CD14-positive monocyte (primary cell): ENCODE measurements at regions not wholly inside any gene's neighbourhood (a gene's known extent, or its start where the extent isn't known, plus 50 kb on each side); places are given as distances from the start of the nearest gene placed in this dataset.
A peak's percentile ranks its signal among the peaks of the same experiment; 100 is the strongest.

Experiments
- DNase-seq, 3 donors: peaks; one replicate each; pipeline ENCODE4 v3.0.0-alpha.2; 2011 to 2022
- H2AFZ ChIP-seq: 2 replicates; pipeline ENCODE4 v1.6.0; 2012; ENCODE audit warnings: mild to moderate bottlenecking, low read depth, low read length, inconsistent platforms; ENCODE audit not compliant: insufficient read depth, poor library complexity, severe bottlenecking
- H3K27ac ChIP-seq, 2 donors: 1 replicate in 1 of 2; 2 replicates in 1 of 2; pipeline ENCODE4 v1.5.1; 2012 to 2013; ENCODE audit warnings: low read length in 2 of 2, control low read depth in 1 of 2, inconsistent platforms in 1 of 2, low read depth in 1 of 2, mild to moderate bottlenecking in 1 of 2
- H3K27me3 ChIP-seq, 2 donors: one replicate each; pipeline versions ENCODE4 v1.6.0 to v1.6.1; 2011 to 2013; ENCODE audit warnings: low read length in 2 of 2; ENCODE audit not compliant: control insufficient read depth in 2 of 2, insufficient read depth in 2 of 2
- H3K36me3 ChIP-seq, 2 donors: replicated peaks in 1 of 2; 1 replicate in 1 of 2; 2 replicates in 1 of 2; pipeline versions ENCODE4 v1.5.1 to v1.6.1; 2012 to 2013; ENCODE audit warnings: low read length in 2 of 2, control low read depth in 1 of 2, inconsistent platforms in 1 of 2, mild to moderate bottlenecking in 1 of 2; ENCODE audit not compliant: insufficient read depth in 2 of 2, control insufficient read depth in 1 of 2
- H3K4me1 ChIP-seq, 2 donors: 1 replicate in 1 of 2; 2 replicates in 1 of 2; pipeline versions ENCODE4 v1.5.1 to v1.6.1; 2012 to 2013; ENCODE audit warnings: low read length in 2 of 2, control low read depth in 1 of 2, inconsistent platforms in 1 of 2, mild to moderate bottlenecking in 1 of 2, moderate library complexity in 1 of 2; ENCODE audit not compliant: insufficient read depth in 2 of 2, control insufficient read depth in 1 of 2
- H3K4me2 ChIP-seq: replicated peaks from 2 replicates; pipeline ENCODE3; 2012; ENCODE audit warnings: low read length, moderate library complexity, mild to moderate bottlenecking; ENCODE audit not compliant: poor library complexity, severe bottlenecking; ENCODE audit errors: extremely low read depth
- H3K4me3 ChIP-seq, 3 experiments: fragments of 200-600 bp in 1 of 3; sonication (generic) in 1 of 3; replicated peaks in 1 of 3; 1 replicate in 2 of 3; 2 replicates in 1 of 3; pipeline ENCODE4 v1.5.1; 2011 to 2013; ENCODE audit warnings: low read length in 3 of 3, mild to moderate bottlenecking in 3 of 3, control low read depth in 2 of 3, low read depth in 2 of 3, inconsistent platforms in 1 of 3, moderate library complexity in 1 of 3
- H3K79me2 ChIP-seq: 2 replicates; pipeline ENCODE4 v1.6.0; 2012; ENCODE audit warnings: mild to moderate bottlenecking, control low read depth, inconsistent platforms, low read length, moderate library complexity; ENCODE audit not compliant: insufficient read depth
- H3K9ac ChIP-seq: 2 replicates; pipeline ENCODE4 v1.6.0; 2017; ENCODE audit warnings: low read length, mild to moderate bottlenecking; ENCODE audit not compliant: insufficient read depth, poor library complexity, severe bottlenecking
- H3K9me3 ChIP-seq, 2 donors: replicated peaks in 1 of 2; 1 replicate in 1 of 2; 2 replicates in 1 of 2; pipeline versions ENCODE4 v1.5.1 to v1.6.1; 2012 to 2013; ENCODE audit warnings: low read length in 2 of 2, control low read depth in 1 of 2; ENCODE audit not compliant: control insufficient read depth in 1 of 2, insufficient read depth in 1 of 2
- H4K20me1 ChIP-seq: 2 replicates; pipeline ENCODE4 v1.6.0; 2012; ENCODE audit warnings: mild to moderate bottlenecking, low read length, control low read depth, moderate library complexity; ENCODE audit not compliant: insufficient read depth
- H3K27ac Mint-ChIP-seq, 7 donors: one replicate each; pipeline ENCODE4 v1.8.0; 2020; ENCODE audit warnings: mild to moderate bottlenecking in 7 of 7, mixed read lengths in 7 of 7, moderate library complexity in 6 of 7, inconsistent platforms in 2 of 7
- H3K27me3 Mint-ChIP-seq, 3 donors: one replicate each; pipeline ENCODE4 v1.8.0; 2021 to 2022; ENCODE audit warnings: low read depth in 3 of 3, mild to moderate bottlenecking in 3 of 3, mixed read lengths in 3 of 3, moderate library complexity in 3 of 3, inconsistent platforms in 1 of 3
- H3K36me3 Mint-ChIP-seq, 2 donors: one replicate each; pipeline ENCODE4 v1.8.0; 2020; ENCODE audit warnings: mixed read lengths in 2 of 2, inconsistent platforms in 1 of 2, mild to moderate bottlenecking in 1 of 2
- H3K4me1 Mint-ChIP-seq: one replicate; pipeline ENCODE4 v1.8.0; 2020; ENCODE audit warnings: mild to moderate bottlenecking, mixed read lengths
- H3K4me3 Mint-ChIP-seq, 2 donors: one replicate each; pipeline ENCODE4 v1.8.0; 2020; ENCODE audit warnings: mild to moderate bottlenecking in 2 of 2, mixed read lengths in 2 of 2, moderate library complexity in 1 of 2
- H3K9me3 Mint-ChIP-seq, 7 donors: one replicate each; pipeline ENCODE4 v1.8.0; 2020 to 2022; ENCODE audit warnings: mixed read lengths in 7 of 7, mild to moderate bottlenecking in 6 of 7, moderate library complexity in 6 of 7, inconsistent platforms in 2 of 7
- WGBS: methylation state at CpG from one replicate; pipeline ENCODE4 v1.1.5; 2013; ENCODE audit warnings: missing lambda C conversion rate; ENCODE audit not compliant: insufficient coverage; 5-methylcytosine and 5-hydroxymethylcytosine counted together
- intact Hi-C, 2 donors: fragments of 100-400 bp; cut with micrococcal nuclease; formaldehyde crosslinking; loops; one replicate each; pipeline versions ENCODE4 v1.15.0 to v1.15.1; 2023
- TF ChIP-seq, protein P1 (sequence below): fragments of 200-600 bp; IDR thresholded peaks from one replicate; pipeline ENCODE4 v1.8.0; 2022; ENCODE audit warnings: antibody characterized with exemption, mild to moderate bottlenecking

DNA sequence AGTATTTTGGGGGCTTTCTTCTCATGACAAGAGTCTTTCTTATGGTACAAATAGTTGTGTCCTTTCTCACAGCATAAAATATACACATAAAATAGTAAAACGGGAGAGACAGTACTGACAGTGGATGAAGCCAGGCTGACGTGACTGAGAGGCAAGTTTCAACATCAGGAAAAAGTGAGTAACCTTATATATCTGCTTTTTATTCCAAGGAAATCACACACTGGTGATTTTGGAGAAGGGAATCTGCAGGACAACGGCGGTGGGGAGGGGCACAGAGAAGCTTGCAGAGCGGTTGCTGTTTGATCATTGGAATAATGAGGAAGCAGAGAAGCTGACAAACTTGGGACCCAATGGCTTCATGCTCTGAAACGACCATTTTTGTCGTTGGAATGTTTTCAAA, 130.6 kb upstream of the ZNF236 start:
- Mint-ChIP-seq H3K27me3 (peaks cover 20 to 47% (median 42%) of the 10 kb centered on the region in 3 donors), H3K4me3 (no peak overlapping the region), H3K27ac (no peak overlapping the region), H3K9me3 (peaks cover 0 to 9% (median 6%) of the 10 kb centered on the region in 7 donors), H3K4me1 (peaks cover 12% of the 10 kb centered on the region), H3K36me3 (no peaks in the 10 kb centered on the region)
- no peak overlapping the region for H3K9ac ChIP-seq
- H3K27ac ChIP-seq, result no peak overlapping the region
- H3K27me3 ChIP-seq, result peaks cover 4 to 29% of the 10 kb centered on the region in 2 donors
- no peaks in the 10 kb centered on the region for H3K36me3 ChIP-seq
- H3K9me3 ChIP-seq, result no peaks in the 10 kb centered on the region
- H3K79me2 ChIP-seq, result no peaks in the 10 kb centered on the region
- peaks cover 0 to 31% of the 10 kb centered on the region in 2 donors for H3K4me1 ChIP-seq
- H4K20me1 ChIP-seq, result no peaks in the 10 kb centered on the region
- intact Hi-C loops, result no loop called here
- TF ChIP-seq, protein P1, sequence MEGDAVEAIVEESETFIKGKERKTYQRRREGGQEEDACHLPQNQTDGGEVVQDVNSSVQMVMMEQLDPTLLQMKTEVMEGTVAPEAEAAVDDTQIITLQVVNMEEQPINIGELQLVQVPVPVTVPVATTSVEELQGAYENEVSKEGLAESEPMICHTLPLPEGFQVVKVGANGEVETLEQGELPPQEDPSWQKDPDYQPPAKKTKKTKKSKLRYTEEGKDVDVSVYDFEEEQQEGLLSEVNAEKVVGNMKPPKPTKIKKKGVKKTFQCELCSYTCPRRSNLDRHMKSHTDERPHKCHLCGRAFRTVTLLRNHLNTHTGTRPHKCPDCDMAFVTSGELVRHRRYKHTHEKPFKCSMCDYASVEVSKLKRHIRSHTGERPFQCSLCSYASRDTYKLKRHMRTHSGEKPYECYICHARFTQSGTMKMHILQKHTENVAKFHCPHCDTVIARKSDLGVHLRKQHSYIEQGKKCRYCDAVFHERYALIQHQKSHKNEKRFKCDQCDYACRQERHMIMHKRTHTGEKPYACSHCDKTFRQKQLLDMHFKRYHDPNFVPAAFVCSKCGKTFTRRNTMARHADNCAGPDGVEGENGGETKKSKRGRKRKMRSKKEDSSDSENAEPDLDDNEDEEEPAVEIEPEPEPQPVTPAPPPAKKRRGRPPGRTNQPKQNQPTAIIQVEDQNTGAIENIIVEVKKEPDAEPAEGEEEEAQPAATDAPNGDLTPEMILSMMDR, result no peak
- H3K4me3 ChIP-seq, result no peak overlapping the region
- no peak overlapping the region for H3K4me2 ChIP-seq
- H2AFZ ChIP-seq, result no peak overlapping the region
- DNase-seq, result no peak
- 75% methylated on average over 3 of the region's 7 CpGs for WGBS

DNA sequence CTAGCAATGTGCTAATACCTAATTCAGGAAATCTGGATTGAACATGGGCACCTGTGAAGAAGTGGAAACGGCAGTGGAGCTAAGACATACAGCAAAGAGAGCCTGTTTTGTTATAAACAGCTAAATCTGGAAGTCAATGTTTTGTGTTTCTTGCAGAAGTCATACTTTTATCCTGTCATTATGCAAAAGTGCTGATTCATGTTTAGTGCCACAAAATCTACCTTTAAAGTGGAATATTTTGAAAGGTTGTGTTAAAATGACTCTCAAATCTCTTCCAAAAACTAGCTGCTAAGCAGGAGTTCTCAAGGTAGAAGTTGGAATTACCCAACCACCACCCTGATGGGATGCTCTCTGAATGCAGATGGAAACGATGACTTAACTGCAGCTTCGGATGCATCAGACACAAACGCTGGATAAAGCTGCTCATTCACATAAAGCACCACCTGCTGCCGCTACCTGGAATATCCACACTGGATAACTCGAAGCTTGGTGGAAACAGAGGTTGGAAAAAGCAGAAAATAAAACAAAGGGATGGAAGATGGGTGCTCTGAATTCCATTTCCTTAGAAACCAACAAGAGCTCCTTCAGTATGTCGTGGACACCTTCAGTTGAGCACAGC, 132.6 kb upstream of the ZNF236 start:
- Histone ChIP-seq H2AFZ (no peak overlapping the region), H3K27me3 (peaks cover 0 to 21% of the 10 kb centered on the region in 2 donors), H3K9me3 (no peaks in the 10 kb centered on the region), H3K4me2 (peak overlapping the region; percentile 57), H3K4me1 (peaks cover 0 to 38% of the 10 kb centered on the region in 2 donors), H3K4me3 (peak overlapping the region in 1 of 3 experiments; percentile 59), H3K9ac (no peak overlapping the region), H3K79me2 (no peaks in the 10 kb centered on the region), H4K20me1 (no peaks in the 10 kb centered on the region), H3K36me3 (no peaks in the 10 kb centered on the region), H3K27ac (peak overlapping the region in 1 of 2 donors; percentile 16)
- Mint-ChIP-seq H3K9me3 (no peaks in the 10 kb centered on the region), H3K4me3 (peak overlapping the region in 1 of 2 donors; percentile 81), H3K27me3 (peaks cover 14 to 33% (median 31%) of the 10 kb centered on the region in 3 donors), H3K36me3 (no peaks in the 10 kb centered on the region), H3K27ac (no peak overlapping the region), H3K4me1 (peaks cover 14% of the 10 kb centered on the region)
- TF ChIP-seq, protein P1, result no peak
- 48% methylated on average over 2 of the region's 7 CpGs for WGBS
- intact Hi-C loops, result loop anchor here (5.0 kb wide), 2 partner anchors 287 to 292 kb away; no protein-coding TSS in a partner anchor
- no peak for DNase-seq
